Progenitor cell of endocrine pancreas (in vitro differentiated cells): ENCODE measurements at regions not wholly inside any gene's neighbourhood (a gene's known extent, or its start where the extent isn't known, plus 50 kb on each side); places are given as distances from the start of the nearest gene placed in this dataset.
"Not testable (repeated sequence)": the region's sequence is repeated elsewhere in the genome, so short reads cannot be mapped to it uniquely, and the experiment has no call there.

ENCODE experiments used
- DNase-seq: peaks from one replicate; pipeline ENCODE4 v3.0.0; 2021; ENCODE audit warnings: low spot score; ENCODE audit not compliant: unreplicated experiment
- H3K27ac Mint-ChIP-seq: 2 replicates; pipeline ENCODE4 v1.8.0; 2021; ENCODE audit warnings: mild to moderate bottlenecking, moderate library complexity, mixed read lengths
- H3K27me3 Mint-ChIP-seq: 2 replicates; pipeline ENCODE4 v1.8.0; 2021; ENCODE audit warnings: mixed read lengths
- H3K36me3 Mint-ChIP-seq: 2 replicates; pipeline ENCODE4 v1.8.0; 2022; ENCODE audit warnings: mixed read lengths; ENCODE audit not compliant: insufficient read depth
- H3K4me1 Mint-ChIP-seq: 2 replicates; pipeline ENCODE4 v1.8.0; 2021; ENCODE audit warnings: low read depth, mixed read lengths
- H3K4me3 Mint-ChIP-seq: 2 replicates; pipeline ENCODE4 v1.8.0; 2021; ENCODE audit warnings: low read depth, mild to moderate bottlenecking, moderate library complexity, mixed read lengths
- H3K9me3 Mint-ChIP-seq: 2 replicates; pipeline ENCODE4 v1.8.0; 2021; ENCODE audit warnings: low read depth, mixed read lengths
- CTCF ChIP-seq: fragments of 200-600 bp; sonication (generic); IDR thresholded peaks from one replicate; pipeline ENCODE4 v1.5.0; 2021; ENCODE audit warnings: antibody characterized with exemption, mild to moderate bottlenecking; ENCODE audit not compliant: unreplicated experiment

- H3K36me3 Mint-ChIP-seq = peaks cover 3% of the 10 kb centered on the region
- no peaks in the 10 kb centered on the region for H3K27me3 Mint-ChIP-seq
- TF ChIP-seq CTCF = no peak
- no peak for DNase-seq
- no peak overlapping the region for H3K4me3 Mint-ChIP-seq
- peaks cover 23% of the 10 kb centered on the region for H3K4me1 Mint-ChIP-seq
- no peak overlapping the region for H3K27ac Mint-ChIP-seq
- peaks cover 6% of the 10 kb centered on the region for H3K9me3 Mint-ChIP-seq
Observed at GRCh38 chr13:48583859-48584311, 51.0 kb upstream of the RCBTB2 start.

GRCh38 chr13:48585456-48585840 lies 52.6 kb upstream of the RCBTB2 start:
- H3K36me3 Mint-ChIP-seq = peaks cover 5% of the 10 kb centered on the region
- H3K4me1 Mint-ChIP-seq = peaks cover 24% of the 10 kb centered on the region
- H3K27me3 Mint-ChIP-seq = no peaks in the 10 kb centered on the region
- H3K9me3 Mint-ChIP-seq = peaks cover 6% of the 10 kb centered on the region
- no peak for TF ChIP-seq CTCF
- peak overlapping the region; percentile 79 for H3K27ac Mint-ChIP-seq
- no peak overlapping the region for H3K4me3 Mint-ChIP-seq
- DNase-seq = no peak

GRCh38 chr13:48586591-48587103 lies 53.8 kb upstream of the RCBTB2 start:
- Mint-ChIP-seq H3K36me3 (peaks cover 5% of the 10 kb centered on the region), H3K27me3 (no peaks in the 10 kb centered on the region), H3K27ac (peak overlapping the region; percentile 46), H3K9me3 (peaks cover 10% of the 10 kb centered on the region), H3K4me1 (peaks cover 27% of the 10 kb centered on the region), H3K4me3 (no peak overlapping the region)
- DNase-seq = no peak
- TF ChIP-seq CTCF = no peak

- peaks cover 35% of the 10 kb centered on the region for H3K4me1 Mint-ChIP-seq
- peaks cover 19% of the 10 kb centered on the region for H3K9me3 Mint-ChIP-seq
- no peaks in the 10 kb centered on the region for H3K27me3 Mint-ChIP-seq
- peaks cover 9% of the 10 kb centered on the region for H3K36me3 Mint-ChIP-seq
- no peak for TF ChIP-seq CTCF
- DNase-seq = no peak
- no peak overlapping the region for H3K27ac Mint-ChIP-seq
- H3K4me3 Mint-ChIP-seq = no peak overlapping the region
Observed at GRCh38 chr13:48588120-48588519, 55.2 kb upstream of the RCBTB2 start.

- DNase-seq = no peak
- no peak for TF ChIP-seq CTCF
- H3K9me3 Mint-ChIP-seq = peaks cover 19% of the 10 kb centered on the region
- H3K36me3 Mint-ChIP-seq = peaks cover 9% of the 10 kb centered on the region
- H3K27me3 Mint-ChIP-seq = no peaks in the 10 kb centered on the region
- H3K27ac Mint-ChIP-seq = peak overlapping the region; percentile 67
- H3K4me3 Mint-ChIP-seq = no peak overlapping the region
- H3K4me1 Mint-ChIP-seq = peaks cover 36% of the 10 kb centered on the region
Observed at GRCh38 chr13:48590141-48590901, 57.4 kb upstream of the RCBTB2 start.

- not testable (repeated sequence) for H3K36me3 Mint-ChIP-seq, DNase-seq, H3K27me3 Mint-ChIP-seq, H3K4me3 Mint-ChIP-seq, H3K27ac Mint-ChIP-seq
- Mint-ChIP-seq H3K9me3 (peaks cover 19% of the 10 kb centered on the region), H3K4me1 (peaks cover 35% of the 10 kb centered on the region)
Observed at GRCh38 chr13:48591124-48591872, 58.4 kb upstream of the RCBTB2 start.
